Mucosa of descending colon (tissue), 3 donors: ENCODE measurements at regions not wholly inside any gene's neighbourhood (a gene's known extent, or its start where the extent isn't known, plus 50 kb on each side); places are given as distances from the start of the nearest gene placed in this dataset.

ENCODE experiments used
- ATAC-seq: fragments of 200-7000 bp; cut with Tn5 transposase; one replicate; pipeline ENCODE4 v1.9.1; 2020; ENCODE audit warnings: mild to moderate bottlenecking, moderate library complexity
- DNase-seq, 3 donors: peaks; one replicate each; pipeline ENCODE4 v3.0.0-alpha.2; 2020
- H3K36me3 ChIP-seq: fragments of 200-600 bp; one replicate; pipeline ENCODE4 v1.8.0; 2021; ENCODE audit warnings: low read depth, mild to moderate bottlenecking
- H3K4me1 ChIP-seq: fragments of 200-600 bp; one replicate; pipeline ENCODE4 v1.8.0; 2021; ENCODE audit warnings: low read depth, mild to moderate bottlenecking
- H3K4me3 ChIP-seq: fragments of 200-600 bp; one replicate; pipeline ENCODE4 v1.8.0; 2021; ENCODE audit warnings: mild to moderate bottlenecking
- H3K9me3 ChIP-seq: fragments of 200-600 bp; one replicate; pipeline ENCODE4 v1.8.0; 2021; ENCODE audit warnings: mild to moderate bottlenecking
- intact Hi-C, 2 donors: fragments of 100-400 bp; cut with DNase I in 1 of 2; cut with micrococcal nuclease in 1 of 2; formaldehyde crosslinking; loops; one replicate each; pipeline versions ENCODE4 v1.11.0 to v1.11.1; 2022; cut with DNase I, micrococcal nuclease
- TF ChIP-seq, protein P1 (sequence below): fragments of 200-600 bp; IDR thresholded peaks from one replicate; pipeline ENCODE4 v1.8.0; 2022; ENCODE audit warnings: antibody characterized with exemption, mild to moderate bottlenecking
- donor health status: DM: no; HTN: no; CAD: no; lungs with moderate emphysema.
- donor health status: DM: no; HTN: no; CAD: no.
- donor health status: DM: no; HTN: yes; CAD: no.

DNA sequence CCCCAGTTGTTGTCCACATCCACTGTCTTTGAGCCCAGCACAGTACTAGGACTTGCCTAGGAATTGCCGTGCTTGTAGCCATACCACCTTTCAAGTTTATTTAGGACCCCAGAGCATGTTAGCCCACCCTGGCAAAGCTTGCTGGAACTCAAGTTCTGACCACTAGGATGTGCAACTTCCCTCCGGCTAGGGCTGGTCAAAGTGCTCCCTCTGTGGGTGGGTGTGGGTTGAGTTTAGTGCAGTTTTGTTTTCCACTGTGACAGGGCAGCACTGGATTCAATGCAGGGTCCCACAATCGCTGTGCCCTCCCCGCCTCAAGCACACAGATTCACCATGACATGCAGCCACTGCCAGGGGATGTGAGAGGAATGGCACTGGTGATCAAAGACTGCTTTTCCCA lies 96.0 kb downstream of the RASGEF1B start:
- Histone ChIP-seq H3K4me3 (no peak overlapping the region), H3K36me3 (no peaks in the 10 kb centered on the region), H3K4me1 (no peaks in the 10 kb centered on the region), H3K9me3 (no peaks in the 10 kb centered on the region)
- DNase-seq (no peak), ATAC-seq (no peak)
- TF ChIP-seq, protein P1, sequence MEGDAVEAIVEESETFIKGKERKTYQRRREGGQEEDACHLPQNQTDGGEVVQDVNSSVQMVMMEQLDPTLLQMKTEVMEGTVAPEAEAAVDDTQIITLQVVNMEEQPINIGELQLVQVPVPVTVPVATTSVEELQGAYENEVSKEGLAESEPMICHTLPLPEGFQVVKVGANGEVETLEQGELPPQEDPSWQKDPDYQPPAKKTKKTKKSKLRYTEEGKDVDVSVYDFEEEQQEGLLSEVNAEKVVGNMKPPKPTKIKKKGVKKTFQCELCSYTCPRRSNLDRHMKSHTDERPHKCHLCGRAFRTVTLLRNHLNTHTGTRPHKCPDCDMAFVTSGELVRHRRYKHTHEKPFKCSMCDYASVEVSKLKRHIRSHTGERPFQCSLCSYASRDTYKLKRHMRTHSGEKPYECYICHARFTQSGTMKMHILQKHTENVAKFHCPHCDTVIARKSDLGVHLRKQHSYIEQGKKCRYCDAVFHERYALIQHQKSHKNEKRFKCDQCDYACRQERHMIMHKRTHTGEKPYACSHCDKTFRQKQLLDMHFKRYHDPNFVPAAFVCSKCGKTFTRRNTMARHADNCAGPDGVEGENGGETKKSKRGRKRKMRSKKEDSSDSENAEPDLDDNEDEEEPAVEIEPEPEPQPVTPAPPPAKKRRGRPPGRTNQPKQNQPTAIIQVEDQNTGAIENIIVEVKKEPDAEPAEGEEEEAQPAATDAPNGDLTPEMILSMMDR: no peak
- intact Hi-C loops: no loop called here

DNA sequence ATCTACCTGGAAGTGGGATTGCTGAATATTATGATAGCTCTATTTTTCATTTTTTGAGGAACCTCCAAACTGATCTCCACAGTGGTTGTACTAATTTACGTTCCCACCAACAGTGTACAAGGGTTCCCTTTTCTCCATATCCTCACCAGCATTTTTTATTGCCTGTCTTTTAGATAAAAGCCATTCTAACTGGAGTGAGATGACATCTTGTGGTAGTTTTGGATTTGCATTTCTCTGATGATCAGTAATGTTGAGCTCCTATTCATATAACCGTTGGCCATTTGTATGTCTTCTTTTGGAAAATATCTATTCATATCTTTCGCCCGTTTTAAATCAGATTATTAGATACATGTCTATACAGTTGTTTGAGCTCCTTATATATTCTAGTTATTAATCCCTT lies 101.8 kb downstream of the RASGEF1B start:
- no peak for DNase-seq
- intact Hi-C loops: no loop called here

DNA sequence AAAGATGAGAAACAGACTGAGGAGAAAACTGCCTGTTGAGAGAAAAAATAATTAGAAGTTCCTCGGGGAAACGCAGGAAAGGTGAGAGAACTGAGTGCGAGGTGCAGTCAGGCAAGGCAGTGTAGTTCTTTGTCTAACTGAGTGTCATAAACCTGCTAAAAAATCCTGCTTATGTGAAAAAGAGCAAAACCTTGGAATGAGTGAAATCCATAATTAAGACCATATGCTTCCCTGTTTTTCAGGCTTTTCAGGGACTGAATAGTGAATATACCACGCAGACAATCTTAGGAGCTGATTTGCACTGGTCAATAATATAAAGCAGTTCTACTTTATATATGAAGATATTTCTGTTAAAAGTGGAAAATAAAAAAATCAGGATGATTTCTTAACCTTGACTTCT lies 104.9 kb downstream of the RASGEF1B start:
- Histone ChIP-seq H3K4me1 (no peaks in the 10 kb centered on the region), H3K9me3 (no peaks in the 10 kb centered on the region), H3K4me3 (no peak overlapping the region), H3K36me3 (no peaks in the 10 kb centered on the region)
- no peak for ATAC-seq
- DNase-seq: no peak
- TF ChIP-seq, protein P1: no peak
- intact Hi-C loops: no loop called here

More for the DNA sequence above, 101.8 kb downstream of the RASGEF1B start:
- H3K9me3 ChIP-seq: no peaks in the 10 kb centered on the region
- H3K4me3 ChIP-seq: no peak overlapping the region
- no peak for ATAC-seq
- H3K36me3 ChIP-seq: no peaks in the 10 kb centered on the region
- H3K4me1 ChIP-seq: no peaks in the 10 kb centered on the region
- TF ChIP-seq, protein P1: no peak

DNA sequence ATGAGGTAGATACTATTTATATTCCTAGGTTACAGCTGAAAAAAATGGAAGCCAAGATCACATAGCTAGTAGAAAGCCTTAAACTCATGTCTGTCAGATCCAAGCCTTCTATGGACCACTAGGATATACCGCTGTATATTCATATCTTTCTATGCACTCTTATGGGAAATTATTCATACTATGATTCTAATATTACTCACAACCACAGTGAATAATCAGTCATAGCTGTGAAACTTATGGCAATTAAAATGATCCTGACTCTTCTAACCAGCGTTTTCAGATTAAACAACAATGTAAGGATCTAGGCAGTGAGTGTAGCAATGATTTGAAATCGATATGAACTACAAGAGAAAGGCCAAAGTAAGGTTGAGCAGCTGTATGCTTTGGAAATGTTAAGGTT lies 111.0 kb downstream of the RASGEF1B start:
- H3K36me3 ChIP-seq: no peaks in the 10 kb centered on the region
- H3K4me1 ChIP-seq: no peaks in the 10 kb centered on the region
- DNase-seq: no peak
- no peak overlapping the region for H3K4me3 ChIP-seq
- no peaks in the 10 kb centered on the region for H3K9me3 ChIP-seq
- no peak for ATAC-seq
- intact Hi-C loops: no loop called here
- TF ChIP-seq, protein P1: no peak

DNA sequence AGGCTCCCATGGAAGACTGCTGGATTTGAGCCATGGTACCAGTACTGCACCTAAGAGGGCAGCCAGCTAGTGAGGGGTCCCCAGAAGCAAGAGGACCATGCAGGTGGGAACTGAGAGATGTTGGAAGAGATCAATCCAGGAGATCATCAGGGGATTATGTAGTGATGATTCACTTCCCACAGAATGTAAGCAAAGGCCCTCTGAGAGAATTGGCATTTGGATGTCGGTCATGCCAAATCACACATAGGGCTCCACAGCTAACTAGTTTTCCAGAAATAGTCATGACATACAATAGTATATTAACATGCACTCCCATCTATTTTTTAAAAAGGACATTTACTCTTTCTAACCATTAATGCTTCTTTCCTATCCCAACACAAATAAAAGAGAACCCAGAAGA lies 112.5 kb downstream of the RASGEF1B start:
- ATAC-seq (no peak), DNase-seq (no peak)
- Histone ChIP-seq H3K9me3 (no peaks in the 10 kb centered on the region), H3K36me3 (no peaks in the 10 kb centered on the region), H3K4me3 (no peak overlapping the region), H3K4me1 (no peaks in the 10 kb centered on the region)
- TF ChIP-seq, protein P1: no peak
- intact Hi-C loops: loop anchor here in 1 of 2 donors (10.0 kb wide), 1 partner anchor 284 kb away; no protein-coding TSS in a partner anchor

DNA sequence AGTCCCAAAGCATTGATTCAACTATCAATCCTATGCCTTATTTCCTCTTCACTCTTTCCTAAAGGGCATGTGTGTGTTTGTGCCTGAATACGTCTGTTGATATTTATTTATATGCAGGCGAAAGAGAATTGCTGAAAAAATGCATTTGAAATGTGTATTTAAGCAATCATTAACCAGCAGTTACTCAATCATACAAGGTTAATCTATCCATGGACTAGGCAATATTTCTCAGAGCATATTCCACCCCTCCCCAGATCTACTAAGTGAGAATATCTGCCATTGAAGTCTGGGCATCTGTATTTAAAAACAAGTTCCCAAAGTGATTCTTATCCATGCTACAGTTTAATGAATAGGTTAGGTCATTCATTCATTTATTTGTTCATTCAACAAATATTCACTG lies 113.6 kb downstream of the RASGEF1B start:
- no peak for DNase-seq
- ATAC-seq: no peak
- H3K36me3 ChIP-seq: no peaks in the 10 kb centered on the region
- no peaks in the 10 kb centered on the region for H3K9me3 ChIP-seq
- intact Hi-C loops: loop anchor here in 1 of 2 donors (10.0 kb wide), 1 partner anchor 283 kb away; no protein-coding TSS in a partner anchor
- TF ChIP-seq, protein P1: no peak
- no peaks in the 10 kb centered on the region for H3K4me1 ChIP-seq
- H3K4me3 ChIP-seq: no peak overlapping the region
